ENCODE measurements at regions not wholly inside any gene's neighbourhood (a gene's known extent, or its start where the extent isn't known, plus 50 kb on each side); places are given as distances from the start of the nearest gene placed in this dataset.

DNA sequence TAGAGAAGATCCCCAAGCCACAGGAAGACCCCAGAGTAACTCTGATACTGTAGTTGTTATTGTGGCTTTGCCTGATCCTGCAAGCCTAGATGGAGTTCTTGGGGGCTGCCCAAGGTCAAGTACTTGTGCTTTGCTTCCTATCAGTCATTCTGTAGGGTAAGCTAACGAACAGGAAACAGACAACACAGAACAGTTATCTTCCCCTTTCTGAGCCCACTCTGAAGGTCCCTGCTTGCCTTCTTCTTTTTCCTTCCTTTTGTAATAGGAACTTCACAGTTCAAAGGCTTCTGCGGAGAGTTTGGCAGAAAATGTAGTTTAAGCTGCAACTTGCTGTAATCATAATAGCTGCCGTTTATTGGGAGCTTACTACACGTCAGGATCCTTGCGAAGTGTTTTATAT, 494.1 kb upstream of the ERCC4 start:
- DNase-seq (ENCODE audit: extremely low spot score): no peak
- TF ChIP-seq BHLHE40 (IDR thresholded peaks at IDR 0.05; ENCODE audit: borderline replicate concordance): no peak
- no peak for TF ChIP-seq ARNT (IDR thresholded peaks at IDR 0.05)
- ChIA-PET POLR2A (no interaction called here), CTCF (no interaction called here)

DNA sequence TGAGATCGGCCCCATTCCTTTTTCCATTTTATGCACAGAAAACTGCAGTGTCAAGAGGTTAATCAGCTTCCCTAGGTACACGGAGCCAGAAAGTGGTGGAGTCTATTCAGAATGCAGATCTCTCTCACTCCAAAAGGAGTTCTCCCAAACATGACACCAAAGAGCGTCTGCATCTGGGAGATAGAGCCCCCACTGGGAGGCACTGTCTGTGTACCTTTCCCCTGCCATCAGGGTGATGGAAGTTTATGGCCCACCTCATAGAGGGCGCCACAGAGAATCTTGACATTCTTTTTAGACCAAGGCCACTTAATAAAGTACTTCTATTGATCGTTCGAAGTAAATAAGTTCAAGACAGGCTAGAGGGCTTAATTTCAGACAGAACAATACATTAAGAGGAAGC, 493.7 kb upstream of the ERCC4 start:
- CTCF ChIA-PET: no interaction called here
- DNase-seq (ENCODE audit: extremely low spot score): no peak
- TF ChIP-seq ZNF384 (IDR thresholded peaks at IDR 0.05): no peak
- no peak for TF ChIP-seq HDGF (IDR thresholded peaks at IDR 0.05; ENCODE audit: borderline replicate concordance)
- no peak for TF ChIP-seq ELF4 (IDR thresholded peaks at IDR 0.05)
- TF ChIP-seq FOXM1 (IDR thresholded peaks at IDR 0.05; ENCODE audit: borderline replicate concordance): no peak
- no peak for TF ChIP-seq TARDBP (IDR thresholded peaks at IDR 0.05)
- no peak for TF ChIP-seq L3MBTL2 (conservative IDR thresholded peaks at IDR 0.05)
- TF ChIP-seq LEF1 (IDR thresholded peaks at IDR 0.05; ENCODE audit: borderline replicate concordance): no peak
- TF ChIP-seq SUZ12 (IDR thresholded peaks at IDR 0.05): no peak
- TF ChIP-seq NFRKB (IDR thresholded peaks at IDR 0.05): no peak
- POLR2A ChIA-PET: no interaction called here

DNA sequence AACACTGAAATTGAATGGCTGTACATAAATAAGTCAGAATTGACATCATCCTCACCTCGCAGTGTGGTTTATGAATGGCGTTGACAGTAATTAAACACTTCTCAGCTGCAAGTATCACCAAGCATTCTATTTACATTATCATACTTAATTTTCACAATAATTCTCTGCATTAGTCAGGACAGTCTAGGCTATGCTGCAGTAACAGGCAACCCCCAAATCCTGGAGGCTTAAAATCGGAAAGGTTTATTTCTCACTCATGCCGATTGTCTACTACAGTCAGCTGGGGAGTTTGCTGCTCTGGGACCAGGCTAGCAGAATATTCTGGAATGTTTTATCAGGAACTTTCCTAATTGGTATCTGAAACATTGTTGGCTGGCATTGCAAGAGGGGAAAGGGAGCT, 493.2 kb upstream of the ERCC4 start:
- DNase-seq (ENCODE audit: extremely low spot score): no peak
- TF ChIP-seq ELF4 (IDR thresholded peaks at IDR 0.05) (no peak), LEF1 (IDR thresholded peaks at IDR 0.05; ENCODE audit: borderline replicate concordance) (no peak), TARDBP (IDR thresholded peaks at IDR 0.05) (no peak), CTBP1 (IDR thresholded peaks at IDR 0.05; ENCODE audit: borderline replicate concordance) (no peak), SP1 (IDR thresholded peaks at IDR 0.05) (no peak), HDGF (IDR thresholded peaks at IDR 0.05; ENCODE audit: borderline replicate concordance) (no peak), L3MBTL2 (conservative IDR thresholded peaks at IDR 0.05) (no peak), FOXK2 (IDR thresholded peaks at IDR 0.05) (no peak), FOXM1 (IDR thresholded peaks at IDR 0.05; ENCODE audit: borderline replicate concordance) (no peak), SUZ12 (IDR thresholded peaks at IDR 0.05) (no peak), BHLHE40 (IDR thresholded peaks at IDR 0.05; ENCODE audit: borderline replicate concordance) (no peak)
- TF ChIP-seq, protein P1, sequence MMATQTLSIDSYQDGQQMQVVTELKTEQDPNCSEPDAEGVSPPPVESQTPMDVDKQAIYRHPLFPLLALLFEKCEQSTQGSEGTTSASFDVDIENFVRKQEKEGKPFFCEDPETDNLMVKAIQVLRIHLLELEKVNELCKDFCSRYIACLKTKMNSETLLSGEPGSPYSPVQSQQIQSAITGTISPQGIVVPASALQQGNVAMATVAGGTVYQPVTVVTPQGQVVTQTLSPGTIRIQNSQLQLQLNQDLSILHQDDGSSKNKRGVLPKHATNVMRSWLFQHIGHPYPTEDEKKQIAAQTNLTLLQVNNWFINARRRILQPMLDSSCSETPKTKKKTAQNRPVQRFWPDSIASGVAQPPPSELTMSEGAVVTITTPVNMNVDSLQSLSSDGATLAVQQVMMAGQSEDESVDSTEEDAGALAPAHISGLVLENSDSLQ (IDR thresholded peaks at IDR 0.05): no peak
- ChIA-PET CTCF (no interaction called here), POLR2A (no interaction called here)

DNA sequence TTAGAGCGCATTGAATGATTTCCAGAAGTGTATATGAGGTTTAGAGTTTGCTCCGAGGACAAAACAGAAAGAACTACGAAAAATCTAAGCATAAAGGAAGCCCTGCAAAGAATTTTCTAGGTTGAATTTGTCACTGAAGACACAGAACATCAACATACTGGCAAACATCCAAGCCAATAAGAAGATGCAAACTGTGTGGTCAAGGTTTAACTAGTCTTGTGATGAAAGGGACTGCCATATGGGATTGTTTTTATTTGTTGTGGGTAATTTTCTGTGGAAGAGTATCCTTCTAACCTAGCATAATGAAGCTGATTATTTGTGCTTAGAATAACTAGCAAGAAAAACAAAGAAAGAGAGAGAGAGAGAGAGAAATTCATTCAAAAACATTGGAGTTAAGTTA, 492.0 kb upstream of the ERCC4 start:
- no peak for DNase-seq (ENCODE audit: extremely low spot score)
- ChIA-PET POLR2A (no interaction called here), CTCF (no interaction called here)
- TF ChIP-seq ARNT (IDR thresholded peaks at IDR 0.05) (no peak), BHLHE40 (IDR thresholded peaks at IDR 0.05; ENCODE audit: borderline replicate concordance) (no peak), FOXA1 (IDR thresholded peaks at IDR 0.05) (no peak), CTBP1 (IDR thresholded peaks at IDR 0.05; ENCODE audit: borderline replicate concordance) (no peak), ELF4 (IDR thresholded peaks at IDR 0.05) (no peak), SUZ12 (IDR thresholded peaks at IDR 0.05) (no peak), L3MBTL2 (conservative IDR thresholded peaks at IDR 0.05) (no peak), TARDBP (IDR thresholded peaks at IDR 0.05) (no peak), ZNF384 (IDR thresholded peaks at IDR 0.05) (no peak), FOXK2 (IDR thresholded peaks at IDR 0.05) (no peak), NFRKB (IDR thresholded peaks at IDR 0.05) (no peak), FOXM1 (IDR thresholded peaks at IDR 0.05; ENCODE audit: borderline replicate concordance) (no peak), SP1 (IDR thresholded peaks at IDR 0.05) (no peak), LEF1 (IDR thresholded peaks at IDR 0.05; ENCODE audit: borderline replicate concordance) (no peak)
- TF ChIP-seq, protein P1 (IDR thresholded peaks at IDR 0.05): no peak

DNA sequence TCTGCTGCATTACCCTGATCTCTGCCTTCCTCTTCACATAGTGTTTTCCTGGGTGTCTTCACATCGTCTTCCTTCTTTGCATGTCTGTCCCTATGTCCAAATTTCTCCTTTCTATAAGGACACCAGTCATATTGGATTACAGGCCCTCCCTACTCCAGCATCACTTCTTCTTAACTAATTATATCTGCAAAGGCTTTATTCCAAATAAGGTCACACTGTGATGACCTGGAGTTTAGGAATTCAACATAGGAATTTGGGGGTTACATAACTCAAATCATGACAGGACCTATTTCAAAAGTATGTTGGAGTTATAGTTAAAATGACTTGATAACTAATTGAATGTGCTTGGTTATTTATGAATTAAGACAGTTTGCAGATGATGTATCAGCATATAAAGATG, 490.5 kb upstream of the ERCC4 start:
- ChIA-PET CTCF (no interaction called here), POLR2A (no interaction called here)
- TF ChIP-seq ELF4 (IDR thresholded peaks at IDR 0.05) (no peak), HDGF (IDR thresholded peaks at IDR 0.05; ENCODE audit: borderline replicate concordance) (no peak), NFRKB (IDR thresholded peaks at IDR 0.05) (no peak), SP1 (IDR thresholded peaks at IDR 0.05) (no peak), ZNF384 (IDR thresholded peaks at IDR 0.05) (no peak), FOXM1 (IDR thresholded peaks at IDR 0.05; ENCODE audit: borderline replicate concordance) (no peak), FOXA1 (IDR thresholded peaks at IDR 0.05) (no peak), L3MBTL2 (conservative IDR thresholded peaks at IDR 0.05) (no peak), FOXK2 (IDR thresholded peaks at IDR 0.05) (no peak), BHLHE40 (IDR thresholded peaks at IDR 0.05; ENCODE audit: borderline replicate concordance) (no peak), ARNT (IDR thresholded peaks at IDR 0.05) (no peak), CTBP1 (IDR thresholded peaks at IDR 0.05; ENCODE audit: borderline replicate concordance) (no peak), TARDBP (IDR thresholded peaks at IDR 0.05) (no peak), LEF1 (IDR thresholded peaks at IDR 0.05; ENCODE audit: borderline replicate concordance) (no peak), SUZ12 (IDR thresholded peaks at IDR 0.05) (no peak)
- TF ChIP-seq, protein P1 (IDR thresholded peaks at IDR 0.05): no peak
- no peak for DNase-seq (ENCODE audit: extremely low spot score)

DNA sequence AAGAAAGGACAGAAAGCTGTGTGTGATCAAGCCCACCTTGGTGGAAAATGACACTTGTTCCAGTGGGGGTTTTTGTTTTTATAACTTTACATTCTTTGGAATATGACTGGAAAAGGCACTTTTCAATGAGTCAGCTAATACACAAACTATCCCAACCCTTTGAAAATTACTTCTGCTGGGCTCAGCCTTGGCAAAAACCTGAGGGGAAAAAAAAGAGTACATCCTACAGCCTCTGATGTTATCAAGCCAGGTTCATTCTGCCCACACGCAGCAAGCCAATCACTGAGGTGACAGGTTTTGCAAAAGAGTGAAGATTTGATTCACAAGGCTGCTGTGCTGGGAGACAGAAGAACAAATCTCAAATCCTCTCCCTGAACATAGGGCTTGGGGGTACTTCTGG, 484.5 kb upstream of the ERCC4 start:
- TF ChIP-seq FOXK2 (IDR thresholded peaks at IDR 0.05) (no peak), ARNT (IDR thresholded peaks at IDR 0.05) (no peak), CTBP1 (IDR thresholded peaks at IDR 0.05; ENCODE audit: borderline replicate concordance) (no peak), BHLHE40 (IDR thresholded peaks at IDR 0.05; ENCODE audit: borderline replicate concordance) (no peak), ELF4 (IDR thresholded peaks at IDR 0.05) (no peak), LEF1 (IDR thresholded peaks at IDR 0.05; ENCODE audit: borderline replicate concordance) (no peak), FOXA1 (IDR thresholded peaks at IDR 0.05) (no peak), SP1 (IDR thresholded peaks at IDR 0.05) (no peak), SUZ12 (IDR thresholded peaks at IDR 0.05) (no peak), L3MBTL2 (conservative IDR thresholded peaks at IDR 0.05) (no peak), TARDBP (IDR thresholded peaks at IDR 0.05) (no peak), ZNF384 (IDR thresholded peaks at IDR 0.05) (no peak), FOXM1 (IDR thresholded peaks at IDR 0.05; ENCODE audit: borderline replicate concordance) (no peak), NFRKB (IDR thresholded peaks at IDR 0.05) (no peak), HDGF (IDR thresholded peaks at IDR 0.05; ENCODE audit: borderline replicate concordance) (no peak)
- TF ChIP-seq, protein P1 (IDR thresholded peaks at IDR 0.05): no peak
- ChIA-PET CTCF (no interaction called here), POLR2A (no interaction called here)
- no peak for DNase-seq (ENCODE audit: extremely low spot score)

Measured in HEK293T (cell line).